ENCODE measurements at regions not wholly inside any gene's neighbourhood (a gene's known extent, or its start where the extent isn't known, plus 50 kb on each side); places are given as distances from the start of the nearest gene placed in this dataset.
"Not testable (repeated sequence)": the region's sequence is repeated elsewhere in the genome, so short reads cannot be mapped to it uniquely, and the experiment has no call there.

DNA sequence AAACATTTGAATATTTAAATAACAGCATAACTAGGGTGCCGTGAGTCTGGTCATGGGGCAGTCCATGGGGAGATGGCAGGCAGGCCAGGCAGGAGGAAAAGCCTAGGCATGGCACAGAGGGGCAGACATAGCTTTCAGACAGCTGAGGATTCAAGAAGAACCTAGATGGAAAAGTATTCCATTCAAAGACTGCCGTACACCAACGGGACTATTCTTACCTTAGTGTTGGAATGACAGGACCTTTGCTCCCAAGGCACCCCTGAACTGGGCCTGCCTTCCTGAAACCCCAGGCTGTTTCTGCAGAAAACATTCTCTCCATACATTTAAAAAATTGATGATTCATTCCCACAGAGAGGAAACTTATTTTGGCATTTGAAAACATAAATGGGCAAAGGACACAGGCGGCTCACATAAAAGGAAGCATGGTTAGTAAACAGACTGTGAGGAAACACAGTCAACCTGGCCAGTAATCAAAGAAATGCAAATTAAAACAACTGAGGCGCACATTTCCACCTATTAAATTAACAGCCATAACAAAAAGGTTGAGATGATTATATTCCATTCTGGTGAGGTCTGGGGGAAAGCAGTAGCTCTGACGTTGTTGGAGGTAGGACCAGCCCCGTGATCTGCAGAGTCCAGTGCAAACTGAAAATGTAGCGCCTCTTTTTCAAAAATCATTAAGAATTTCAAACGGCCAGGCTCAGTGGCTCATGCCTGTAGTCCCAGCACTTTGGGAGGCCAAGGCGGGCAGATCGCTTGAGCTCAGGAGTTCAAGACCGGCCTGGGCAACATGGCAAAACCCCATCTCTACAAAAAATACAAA lies 71.3 kb upstream of the SMAD3 start:
- no peak for DNase-seq (ENCODE audit: low read depth in 2 of 3, low spot score in 2 of 3)

DNA sequence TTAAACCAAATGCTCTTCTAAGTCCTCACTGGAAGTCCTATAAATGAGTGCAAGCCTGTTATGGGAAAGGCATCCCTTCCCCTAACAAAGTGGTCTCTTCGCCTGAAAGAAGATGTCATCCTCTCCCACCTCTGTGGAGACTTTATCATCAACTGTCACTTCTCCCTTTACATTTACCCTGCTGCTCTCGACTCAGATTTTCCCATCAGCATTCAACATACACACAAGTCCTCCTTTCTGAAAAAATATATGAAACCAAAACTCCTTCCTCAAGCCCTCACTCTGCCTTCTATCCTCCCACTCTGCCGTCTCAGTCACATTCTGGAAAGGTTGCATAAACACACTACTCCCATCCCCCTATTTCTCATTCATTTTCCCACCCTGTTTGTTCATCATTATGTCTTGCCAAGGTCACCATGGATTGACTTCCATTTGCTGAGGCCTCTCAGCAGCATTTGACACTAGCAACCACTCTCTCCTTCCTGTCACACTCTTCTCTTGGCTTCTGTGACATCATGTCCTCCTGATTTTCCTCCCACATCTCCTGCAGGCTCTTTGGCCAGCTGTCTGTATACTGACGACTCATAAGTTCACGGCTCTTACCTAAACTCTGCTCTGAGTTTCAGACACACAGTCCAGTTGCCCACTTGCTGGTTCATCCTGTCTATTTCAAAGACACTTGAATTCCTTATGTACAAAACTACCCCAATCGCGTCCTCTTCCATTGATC lies 70.3 kb upstream of the SMAD3 start:
- no peak for DNase-seq (ENCODE audit: low read depth in 2 of 3, low spot score in 2 of 3)

DNA sequence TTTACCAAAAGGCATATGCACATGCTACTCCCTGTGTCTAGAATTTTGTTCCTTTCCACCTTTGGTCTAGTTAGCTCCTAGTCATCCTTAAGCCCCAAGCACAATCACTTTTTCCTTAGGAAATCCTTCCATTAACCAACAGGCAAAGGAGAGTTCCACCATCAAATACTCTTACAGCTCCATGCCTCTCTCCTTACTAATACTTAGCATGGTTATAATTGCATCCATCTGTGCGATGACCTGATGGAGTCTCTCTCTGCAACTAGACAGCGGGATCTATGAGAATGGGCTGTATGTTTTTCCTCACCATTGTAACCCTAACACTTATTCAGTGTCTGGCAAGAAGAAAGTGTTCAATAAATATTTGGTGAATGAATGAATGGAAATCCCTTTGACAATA lies 69.3 kb upstream of the SMAD3 start:
- DNase-seq (ENCODE audit: low read depth in 2 of 3, low spot score in 2 of 3) = no peak

DNA sequence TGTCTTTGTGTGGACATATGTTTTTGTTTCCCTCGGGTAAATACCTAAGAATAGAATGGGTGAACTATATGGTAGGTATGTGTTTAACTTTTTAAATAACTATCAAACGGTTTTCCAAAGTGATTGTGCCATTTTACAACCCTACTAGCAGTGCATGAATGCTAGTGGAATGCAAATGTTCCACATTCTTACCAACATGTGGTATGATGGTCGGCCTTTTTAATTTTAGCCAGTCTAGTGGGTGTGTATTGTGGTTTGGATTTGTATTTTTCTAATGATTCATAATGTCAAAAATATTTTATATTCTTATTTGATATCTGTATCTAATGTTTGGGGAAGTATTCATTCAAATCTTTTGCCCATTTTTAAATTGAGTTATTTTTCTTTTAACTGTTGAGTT lies 68.2 kb upstream of the SMAD3 start:
- DNase-seq (ENCODE audit: low read depth in 2 of 3, low spot score in 2 of 3) = no peak

DNA sequence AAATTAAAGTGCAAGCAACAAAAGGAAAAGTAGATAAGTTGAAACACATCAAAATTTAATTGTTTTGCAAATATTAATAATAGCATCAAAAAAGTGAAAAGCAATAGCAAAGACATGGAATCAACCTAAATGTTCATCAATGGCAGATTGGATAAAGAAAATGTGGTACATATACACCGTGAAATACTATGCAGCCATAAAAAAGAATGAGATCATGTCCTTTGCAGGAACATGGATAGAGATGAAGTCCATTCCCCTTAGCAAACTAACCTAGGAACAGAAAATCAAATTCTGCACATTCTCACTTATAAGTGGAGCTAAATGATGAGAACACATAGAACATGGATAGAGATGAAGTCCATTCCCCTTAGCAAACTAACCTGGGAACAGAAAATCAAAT lies 67.2 kb upstream of the SMAD3 start:
- not testable (repeated sequence) for DNase-seq (ENCODE audit: low read depth in 2 of 3, low spot score in 2 of 3)

DNA sequence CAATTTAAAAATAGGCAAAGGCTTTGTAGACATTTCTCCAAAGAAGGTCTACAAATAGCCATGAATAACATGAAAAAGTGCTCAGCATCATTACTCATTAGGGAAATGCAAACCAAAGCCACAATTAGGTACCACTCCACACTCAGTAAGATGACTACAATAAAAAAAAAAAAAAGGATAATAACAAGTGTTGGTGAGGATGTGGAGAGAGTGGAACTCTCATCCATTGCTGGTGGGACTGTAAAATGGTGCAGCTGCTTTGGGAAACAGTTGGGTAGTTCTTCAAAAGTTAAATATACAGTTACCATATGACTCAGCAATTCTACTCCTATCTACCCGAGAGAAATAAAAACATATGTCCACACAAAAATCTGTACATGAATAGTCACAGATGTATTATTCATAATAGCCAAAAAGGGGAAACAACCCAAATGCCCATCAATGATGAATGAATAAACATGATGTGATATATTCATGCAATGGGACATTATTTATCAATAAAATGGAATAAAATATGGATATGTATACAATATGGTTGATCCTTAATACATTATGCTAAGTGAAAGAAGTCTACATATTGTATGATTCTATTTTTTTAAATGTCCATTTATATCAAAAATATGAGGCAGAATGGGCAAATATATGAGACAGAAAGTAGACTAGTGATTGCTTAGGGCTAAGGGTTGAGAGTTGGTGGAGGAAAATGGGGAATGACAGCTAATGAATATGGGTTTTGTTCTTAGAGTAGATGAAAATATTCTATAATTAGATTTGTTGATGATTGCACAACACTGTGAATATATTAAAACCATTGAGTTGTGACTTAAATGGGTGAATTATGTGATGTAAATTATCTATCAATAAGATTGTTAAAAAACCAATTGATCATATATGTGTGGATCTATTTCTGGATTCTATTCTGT lies 66.1 kb upstream of the SMAD3 start:
- DNase-seq (ENCODE audit: low read depth in 2 of 3, low spot score in 2 of 3) = no peak

DNA sequence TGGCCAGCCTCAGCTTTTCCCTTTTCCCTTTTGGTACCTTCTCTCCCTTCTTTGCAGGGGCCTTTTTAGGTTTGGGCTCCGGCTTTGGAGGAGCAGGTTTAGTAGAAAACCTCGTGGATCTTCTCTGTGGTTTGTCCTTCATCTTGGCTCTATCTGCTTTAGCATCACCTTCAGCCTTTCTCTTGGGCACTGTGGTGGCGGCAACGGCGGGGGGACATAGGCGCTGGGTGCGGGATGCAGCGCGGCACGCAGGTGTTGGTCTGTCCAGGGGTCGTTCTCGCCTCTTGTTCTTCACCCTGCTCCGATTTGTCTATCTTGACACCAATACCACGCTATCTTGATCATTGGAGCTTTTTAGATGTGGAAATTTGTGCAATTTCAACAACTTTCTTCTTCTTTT lies 64.5 kb upstream of the SMAD3 start:
- DNase-seq (ENCODE audit: low read depth in 2 of 3, low spot score in 2 of 3) = no peak

DNA sequence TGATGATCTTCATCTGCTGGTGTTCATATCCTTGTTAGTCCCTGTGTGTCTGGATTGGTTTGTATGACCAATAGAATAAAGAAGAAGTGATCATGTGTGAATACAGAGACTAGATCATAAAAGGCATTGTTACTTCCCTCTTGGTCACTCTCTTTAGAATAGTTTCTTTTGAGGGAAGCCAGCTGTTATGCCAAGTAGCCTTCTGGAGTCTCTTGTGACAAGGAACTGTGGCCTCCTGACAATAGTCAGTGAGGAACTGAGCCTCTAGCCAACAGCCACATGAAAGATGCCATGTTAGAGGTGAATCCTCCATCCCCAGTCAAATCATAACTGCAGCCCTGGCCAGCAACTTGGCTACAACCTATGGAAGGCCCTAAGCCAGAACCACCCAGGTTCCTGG lies 63.0 kb upstream of the SMAD3 start:
- no peak for DNase-seq (ENCODE audit: low read depth in 2 of 3, low spot score in 2 of 3)

DNA sequence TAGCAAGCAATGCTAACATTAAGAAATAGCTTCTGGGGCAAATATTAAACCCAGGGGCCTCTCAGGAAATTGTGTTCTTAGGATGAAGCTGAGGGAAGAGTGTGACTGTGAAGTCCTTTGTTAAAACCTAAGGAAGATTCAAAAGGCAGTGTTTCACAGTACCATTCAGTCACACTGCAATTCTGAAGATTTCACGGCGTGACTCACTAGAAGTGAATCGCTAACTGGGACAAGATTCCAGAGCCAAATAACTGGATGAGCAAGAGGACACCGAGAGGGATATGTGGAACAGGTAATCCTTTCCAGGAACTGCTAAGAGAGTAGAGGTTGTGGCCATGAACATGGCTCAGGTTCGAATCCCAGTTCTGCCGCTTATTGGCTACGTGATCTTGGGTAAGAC lies 61.8 kb upstream of the SMAD3 start:
- no peak for DNase-seq (ENCODE audit: low read depth in 2 of 3, low spot score in 2 of 3)

DNA sequence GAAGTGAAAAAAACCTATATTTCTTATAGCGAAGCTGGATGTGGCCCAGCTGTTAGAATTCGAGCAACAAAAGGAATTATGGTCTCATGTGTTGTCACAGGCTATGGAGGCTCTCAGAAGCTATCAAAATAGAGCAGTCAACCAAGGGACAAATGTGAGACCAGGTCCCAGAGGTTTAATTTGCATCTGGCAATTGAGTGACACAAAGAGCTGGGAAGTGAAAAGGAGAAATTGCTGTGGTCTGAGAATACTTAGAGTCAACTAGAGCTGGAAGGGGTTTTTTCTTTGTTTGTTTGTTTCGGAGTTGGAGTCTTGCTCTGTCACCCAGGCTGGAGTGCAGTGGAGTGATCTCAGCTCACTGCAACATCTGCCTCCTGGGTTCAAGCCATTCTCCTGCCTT lies 61.3 kb upstream of the SMAD3 start:
- no peak for DNase-seq (ENCODE audit: low read depth in 2 of 3, low spot score in 2 of 3)

DNA sequence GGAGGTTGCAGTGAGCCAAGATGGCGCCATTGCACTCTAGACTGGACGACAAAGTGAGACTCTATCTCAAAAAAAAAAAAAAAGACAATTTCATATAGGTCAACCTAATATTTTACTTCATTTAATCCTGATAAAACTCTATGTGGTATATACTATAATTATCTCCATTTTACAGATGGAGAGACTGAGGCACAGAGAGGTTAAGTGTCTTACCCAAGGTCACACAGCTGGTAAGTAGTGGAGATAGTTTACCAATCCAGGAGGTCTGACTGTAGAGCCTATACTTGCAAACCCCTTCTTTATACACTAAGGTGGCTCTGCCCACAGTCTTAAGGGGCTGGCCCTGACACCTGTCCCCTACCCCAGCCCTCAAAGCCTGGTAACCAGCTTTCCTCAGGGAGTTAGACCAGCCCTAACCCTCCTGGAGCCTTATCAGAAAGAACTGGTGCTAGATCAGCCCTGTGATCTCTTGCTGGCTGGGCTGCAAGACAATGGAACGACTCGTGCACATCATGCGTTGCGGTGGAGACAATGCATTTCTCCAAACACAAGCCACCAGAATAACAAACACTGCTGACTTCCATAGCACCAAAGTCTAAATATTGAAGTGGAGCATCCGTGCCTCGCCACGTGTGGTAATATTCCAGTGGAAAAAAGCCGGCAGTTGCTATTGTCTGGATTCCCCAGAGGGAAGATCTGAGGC lies 60.0 kb upstream of the SMAD3 start:
- no peak for DNase-seq (ENCODE audit: low read depth in 2 of 3, low spot score in 2 of 3)

DNA sequence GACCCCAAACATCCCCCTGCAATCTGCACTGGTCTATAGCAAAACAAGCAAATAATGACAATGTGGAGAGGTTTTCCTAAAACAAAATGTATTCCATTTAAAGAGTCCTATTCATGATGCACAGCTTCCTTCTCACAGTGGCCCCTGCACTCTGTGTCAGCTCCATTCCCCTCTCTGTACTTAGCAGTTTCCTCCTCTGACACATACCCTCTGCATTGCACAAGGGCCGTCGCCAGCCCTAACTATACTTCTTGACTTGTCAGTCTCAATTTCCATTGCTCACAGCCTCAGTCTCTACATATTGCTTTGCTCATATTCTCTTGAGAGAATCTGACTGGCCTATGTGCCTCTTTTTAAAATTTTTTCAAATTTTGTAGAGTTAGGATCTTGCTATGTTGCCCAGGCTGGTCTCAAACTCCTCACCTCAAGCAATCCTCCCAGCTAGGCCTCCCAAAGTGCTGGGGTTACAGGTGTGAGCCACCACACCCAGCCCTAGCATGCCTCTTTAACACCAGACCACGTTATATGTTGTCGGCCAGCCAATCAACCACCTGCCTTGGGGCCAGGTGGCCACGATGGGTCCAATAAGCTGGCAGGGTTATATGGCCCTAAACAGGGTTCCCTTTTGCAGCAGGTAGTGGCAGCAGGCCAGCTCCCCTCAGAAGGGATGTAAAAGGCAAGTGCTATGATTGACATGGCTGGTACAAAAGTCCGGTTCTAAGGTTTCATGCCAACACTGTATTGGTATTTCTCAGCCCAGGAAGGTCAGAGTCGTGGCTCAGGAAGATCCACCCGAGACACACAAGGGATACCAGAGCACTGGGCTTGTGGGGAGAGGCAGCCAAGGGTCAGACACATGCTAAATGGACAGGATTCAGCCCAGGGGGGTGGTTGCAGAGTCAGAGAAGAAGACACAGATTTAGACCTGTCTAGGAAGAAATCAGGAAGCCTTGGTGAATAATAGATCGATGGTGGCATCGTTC lies 59.0 kb upstream of the SMAD3 start:
- DNase-seq (ENCODE audit: low read depth in 2 of 3, low spot score in 2 of 3) = no peak

DNA sequence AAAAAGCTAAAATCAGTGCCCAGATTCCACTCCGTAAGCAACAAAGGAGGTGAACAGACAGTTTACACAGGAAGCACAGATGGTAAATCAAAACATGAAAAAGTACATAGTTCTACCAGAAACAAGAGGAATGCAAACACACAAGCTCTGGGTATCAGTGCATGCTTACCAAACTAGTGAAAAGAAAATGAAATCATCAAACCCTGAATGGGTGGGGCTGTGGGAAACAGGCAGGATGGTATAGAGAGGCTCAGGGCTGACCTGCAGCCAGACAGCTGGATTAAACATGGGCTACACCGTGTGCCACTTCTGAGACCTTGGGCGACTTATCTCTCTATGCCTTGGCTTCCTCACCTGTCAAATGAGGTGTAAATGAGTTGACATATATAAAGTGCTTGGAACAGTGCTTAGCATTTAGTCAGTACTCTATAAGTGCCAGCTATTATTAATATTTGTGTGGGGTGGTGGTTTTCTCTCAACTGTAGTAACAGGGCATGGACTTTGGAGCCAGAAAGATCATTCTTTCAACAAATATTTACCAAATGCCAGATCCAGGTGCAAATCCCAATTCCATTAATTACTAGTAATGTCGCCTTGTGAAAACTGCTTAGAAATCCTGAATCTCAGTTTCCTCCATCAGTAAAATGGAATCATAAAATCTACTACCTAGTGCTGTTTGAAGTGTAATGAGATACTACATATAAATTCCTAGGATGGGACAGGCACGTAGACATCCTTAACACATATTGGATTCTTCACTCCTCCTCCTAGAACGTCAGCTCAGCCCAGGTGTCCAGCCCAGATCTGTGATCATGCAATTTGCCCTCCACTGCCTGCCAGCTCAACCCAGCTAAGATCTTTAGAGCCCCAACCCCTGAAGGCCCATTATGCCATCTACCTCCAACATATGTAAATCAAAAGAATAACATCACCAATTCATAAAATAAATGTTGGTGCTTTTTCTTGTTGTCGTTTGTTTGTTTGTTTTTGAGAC lies 55.5 kb upstream of the SMAD3 start:
- DNase-seq (ENCODE audit: low read depth in 2 of 3, low spot score in 2 of 3) = no peak

DNA sequence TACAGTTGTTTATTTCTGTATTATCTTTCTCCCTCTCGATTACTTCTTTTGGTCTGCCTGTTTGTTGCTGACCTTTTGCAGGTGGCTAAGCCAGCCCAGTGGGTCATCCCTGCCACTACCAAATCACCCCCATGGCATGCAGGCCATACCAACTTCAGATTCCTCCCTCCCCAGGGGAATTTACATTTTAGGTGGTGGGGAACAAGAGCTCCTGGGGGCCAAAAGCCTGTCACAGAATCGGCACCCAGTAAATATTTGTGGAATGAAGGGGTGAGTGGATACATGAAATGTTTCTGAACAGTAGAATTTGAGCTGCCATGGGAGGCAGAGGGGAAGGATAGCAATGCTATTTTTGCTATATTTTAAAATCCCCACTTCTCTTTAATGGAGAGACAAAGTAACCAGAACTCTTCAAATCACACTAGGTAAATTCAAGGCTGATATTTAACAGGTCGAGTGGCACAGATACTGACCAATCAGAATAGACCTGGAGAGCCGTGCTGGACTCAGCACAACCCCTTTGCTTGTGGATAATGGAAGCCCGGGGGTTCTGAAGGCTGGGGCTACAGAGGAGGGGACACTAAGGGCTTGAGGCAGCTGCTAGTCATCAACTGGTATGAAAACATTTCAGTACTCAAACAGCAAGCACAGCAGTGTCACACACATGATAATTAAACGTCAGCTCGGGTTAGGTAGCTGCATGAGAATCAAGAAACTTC lies 54.3 kb upstream of the SMAD3 start:
- no peak for DNase-seq (ENCODE audit: low read depth in 2 of 3, low spot score in 2 of 3)

DNA sequence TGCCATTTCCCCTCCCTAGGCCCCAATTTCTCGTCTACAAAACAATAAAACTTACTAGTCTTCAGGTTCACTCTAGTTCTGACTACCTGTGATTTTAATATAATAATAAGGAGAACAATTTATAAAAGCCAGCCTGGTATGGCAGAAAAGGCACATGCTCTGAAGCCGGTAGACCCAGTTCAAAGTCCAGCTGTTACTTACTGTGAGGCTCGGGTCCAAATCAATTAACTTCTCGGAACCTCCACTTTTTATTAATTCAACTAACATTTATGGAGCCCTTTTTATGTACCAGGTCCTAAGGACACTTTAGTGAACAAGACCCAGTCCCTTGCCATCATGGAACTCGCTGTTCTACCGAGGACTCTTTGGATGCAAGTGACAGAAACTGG lies 53.8 kb upstream of the SMAD3 start:
- DNase-seq (ENCODE audit: low read depth in 2 of 3, low spot score in 2 of 3) = no peak

DNA sequence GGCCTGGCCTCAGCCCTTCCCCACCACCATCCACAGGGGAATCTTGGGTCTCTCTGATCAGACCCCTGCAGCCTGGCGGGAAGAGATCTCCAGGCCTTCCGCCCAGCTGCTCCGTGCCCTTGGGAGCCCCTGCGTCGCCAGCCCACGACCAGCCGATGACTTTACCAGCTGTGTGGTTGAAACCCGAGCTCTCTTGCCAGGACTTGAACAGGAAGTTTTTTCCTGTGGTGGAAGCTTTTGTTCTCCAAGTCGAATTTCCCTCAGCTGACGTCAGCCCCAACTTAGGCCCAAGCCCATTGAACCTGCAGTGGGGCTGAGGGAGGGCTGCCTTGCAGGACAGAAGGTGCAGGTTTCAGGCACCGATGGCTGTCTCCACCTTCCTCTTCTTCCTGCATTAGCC lies 51.7 kb upstream of the SMAD3 start:
- no peak for DNase-seq (ENCODE audit: low read depth in 2 of 3, low spot score in 2 of 3)
